ENCODE measurements at regions not wholly inside any gene's neighbourhood (a gene's known extent, or its start where the extent isn't known, plus 50 kb on each side); places are given as distances from the start of the nearest gene placed in this dataset.
A peak's percentile ranks its signal among the peaks of the same experiment; 100 is the strongest.
"Not testable (repeated sequence)": the region's sequence is repeated elsewhere in the genome, so short reads cannot be mapped to it uniquely, and the experiment has no call there.

- DNase-seq (ENCODE audit: low read depth, low spot score), result no peak
Observed at GRCh38 chr11:109043315-109043714, 378.4 kb downstream of the DDX10 start.

- DNase-seq (ENCODE audit: low read depth, low spot score), result peak; percentile 10
Observed at GRCh38 chr11:109046284-109046992, 375.6 kb upstream of the C11orf87 start.

- DNase-seq (ENCODE audit: low read depth, low spot score), result no peak
Observed at GRCh38 chr11:109048098-109048497, 373.9 kb upstream of the C11orf87 start.

- no peak for DNase-seq (ENCODE audit: low read depth, low spot score)
Observed at GRCh38 chr11:109051200-109051599, 370.8 kb upstream of the C11orf87 start.

- DNase-seq (ENCODE audit: low read depth, low spot score), result no peak
Observed at GRCh38 chr11:109059402-109059801, 362.6 kb upstream of the C11orf87 start.

GRCh38 chr11:109061394-109061793 lies 360.6 kb upstream of the C11orf87 start:
- no peak for DNase-seq (ENCODE audit: low read depth, low spot score)

GRCh38 chr11:109062445-109062844 lies 359.5 kb upstream of the C11orf87 start:
- no peak for DNase-seq (ENCODE audit: low read depth, low spot score)

GRCh38 chr11:109062871-109063270 lies 359.1 kb upstream of the C11orf87 start:
- DNase-seq (ENCODE audit: low read depth, low spot score), result no peak

- DNase-seq (ENCODE audit: low read depth, low spot score), result not testable (repeated sequence)
Observed at GRCh38 chr11:109064618-109065311, 357.2 kb upstream of the C11orf87 start.

- DNase-seq (ENCODE audit: low read depth, low spot score), result no peak
Observed at GRCh38 chr11:109071262-109071661, 350.7 kb upstream of the C11orf87 start.

GRCh38 chr11:109071712-109072524 lies 350.1 kb upstream of the C11orf87 start:
- no peak for DNase-seq (ENCODE audit: low read depth, low spot score)

GRCh38 chr11:109073032-109073822 lies 348.8 kb upstream of the C11orf87 start:
- no peak for DNase-seq (ENCODE audit: low read depth, low spot score)

- DNase-seq (ENCODE audit: low read depth, low spot score), result no peak
Observed at GRCh38 chr11:109075976-109076375, 346.0 kb upstream of the C11orf87 start.

- no peak for DNase-seq (ENCODE audit: low read depth, low spot score)
Observed at GRCh38 chr11:109076870-109077269, 345.1 kb upstream of the C11orf87 start.

GRCh38 chr11:109077291-109077920 lies 344.6 kb upstream of the C11orf87 start:
- DNase-seq (ENCODE audit: low read depth, low spot score), result no peak

GRCh38 chr11:109085708-109086373 lies 336.1 kb upstream of the C11orf87 start:
- no peak for DNase-seq (ENCODE audit: low read depth, low spot score)

- no peak for DNase-seq (ENCODE audit: low read depth, low spot score)
Observed at GRCh38 chr11:109086931-109087330, 335.1 kb upstream of the C11orf87 start.

- DNase-seq (ENCODE audit: low read depth, low spot score), result no peak
Observed at GRCh38 chr11:109088086-109088485, 333.9 kb upstream of the C11orf87 start.

GRCh38 chr11:109089144-109089543 lies 332.8 kb upstream of the C11orf87 start:
- no peak for DNase-seq (ENCODE audit: low read depth, low spot score)

- DNase-seq (ENCODE audit: low read depth, low spot score), result no peak
Observed at GRCh38 chr11:109093354-109093753, 328.6 kb upstream of the C11orf87 start.

- no peak for DNase-seq (ENCODE audit: low read depth, low spot score)
Observed at GRCh38 chr11:109096266-109096665, 325.7 kb upstream of the C11orf87 start.

Data from ELF-1 (cell line).